ENCODE measurements at regions not wholly inside any gene's neighbourhood (a gene's known extent, or its start where the extent isn't known, plus 50 kb on each side); places are given as distances from the start of the nearest gene placed in this dataset.

DNA sequence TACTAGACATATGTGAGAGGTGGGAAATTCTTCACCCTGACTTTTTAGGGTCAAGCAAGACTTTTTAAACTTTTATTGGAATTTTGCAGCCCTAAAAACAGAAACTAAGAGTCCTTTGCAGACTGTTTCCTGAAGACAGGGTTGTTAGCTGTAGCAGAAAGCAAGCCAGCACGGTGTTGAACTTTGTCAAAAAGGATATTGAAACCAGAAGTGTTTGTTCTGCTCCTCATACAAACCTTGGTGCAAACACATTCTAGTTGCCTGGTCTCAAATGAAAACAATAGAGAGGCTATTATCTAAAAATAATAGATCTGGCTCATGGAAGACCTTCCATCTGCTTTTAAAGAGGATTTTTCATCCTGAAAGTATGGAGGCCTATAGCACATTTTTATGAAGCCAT, 65.8 kb upstream of the IGFBP5 start:
- no peaks in the 10 kb centered on the region for H3K4me1 ChIP-seq (ENCODE audit: insufficient read depth, low read length, poor library complexity, severe bottlenecking)
- BruUV-seq (replicated peaks): no TSS peak
- H3K27me3 ChIP-seq (replicated peaks; ENCODE audit: insufficient read depth, low read depth, low read length, poor library complexity): no peaks in the 10 kb centered on the region
- H3K4me3 ChIP-seq (ENCODE audit: low read depth, low read length, poor library complexity, severe bottlenecking): no peak overlapping the region
- no peaks in the 10 kb centered on the region for H3K9me3 ChIP-seq (ENCODE audit: low read depth, low read length, poor library complexity, severe bottlenecking)
- intact Hi-C loops (cut with micrococcal nuclease; ENCODE audit: unreplicated experiment): no loop called here
- no peak for DNase-seq (ENCODE audit: low spot score)
- CTCF ChIA-PET: no interaction called here
- H3K27ac ChIP-seq (ENCODE audit: low read depth, low read length, poor library complexity, severe bottlenecking): no peak overlapping the region
- POLR2A ChIA-PET (ENCODE audit: low non-redundant PET): no interaction called here
- no peaks in the 10 kb centered on the region for H3K36me3 ChIP-seq (ENCODE audit: insufficient read depth, low read length, poor library complexity, severe bottlenecking)
- TF ChIP-seq, protein P1, sequence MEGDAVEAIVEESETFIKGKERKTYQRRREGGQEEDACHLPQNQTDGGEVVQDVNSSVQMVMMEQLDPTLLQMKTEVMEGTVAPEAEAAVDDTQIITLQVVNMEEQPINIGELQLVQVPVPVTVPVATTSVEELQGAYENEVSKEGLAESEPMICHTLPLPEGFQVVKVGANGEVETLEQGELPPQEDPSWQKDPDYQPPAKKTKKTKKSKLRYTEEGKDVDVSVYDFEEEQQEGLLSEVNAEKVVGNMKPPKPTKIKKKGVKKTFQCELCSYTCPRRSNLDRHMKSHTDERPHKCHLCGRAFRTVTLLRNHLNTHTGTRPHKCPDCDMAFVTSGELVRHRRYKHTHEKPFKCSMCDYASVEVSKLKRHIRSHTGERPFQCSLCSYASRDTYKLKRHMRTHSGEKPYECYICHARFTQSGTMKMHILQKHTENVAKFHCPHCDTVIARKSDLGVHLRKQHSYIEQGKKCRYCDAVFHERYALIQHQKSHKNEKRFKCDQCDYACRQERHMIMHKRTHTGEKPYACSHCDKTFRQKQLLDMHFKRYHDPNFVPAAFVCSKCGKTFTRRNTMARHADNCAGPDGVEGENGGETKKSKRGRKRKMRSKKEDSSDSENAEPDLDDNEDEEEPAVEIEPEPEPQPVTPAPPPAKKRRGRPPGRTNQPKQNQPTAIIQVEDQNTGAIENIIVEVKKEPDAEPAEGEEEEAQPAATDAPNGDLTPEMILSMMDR (conservative IDR thresholded peaks at IDR 0.05; ENCODE audit: low read depth, low read length): no peak
- TF ChIP-seq EZH2 (IDR thresholded peaks at IDR 0.05; ENCODE audit: borderline replicate concordance, low read depth, low read length, poor library complexity, severe bottlenecking): no peak

DNA sequence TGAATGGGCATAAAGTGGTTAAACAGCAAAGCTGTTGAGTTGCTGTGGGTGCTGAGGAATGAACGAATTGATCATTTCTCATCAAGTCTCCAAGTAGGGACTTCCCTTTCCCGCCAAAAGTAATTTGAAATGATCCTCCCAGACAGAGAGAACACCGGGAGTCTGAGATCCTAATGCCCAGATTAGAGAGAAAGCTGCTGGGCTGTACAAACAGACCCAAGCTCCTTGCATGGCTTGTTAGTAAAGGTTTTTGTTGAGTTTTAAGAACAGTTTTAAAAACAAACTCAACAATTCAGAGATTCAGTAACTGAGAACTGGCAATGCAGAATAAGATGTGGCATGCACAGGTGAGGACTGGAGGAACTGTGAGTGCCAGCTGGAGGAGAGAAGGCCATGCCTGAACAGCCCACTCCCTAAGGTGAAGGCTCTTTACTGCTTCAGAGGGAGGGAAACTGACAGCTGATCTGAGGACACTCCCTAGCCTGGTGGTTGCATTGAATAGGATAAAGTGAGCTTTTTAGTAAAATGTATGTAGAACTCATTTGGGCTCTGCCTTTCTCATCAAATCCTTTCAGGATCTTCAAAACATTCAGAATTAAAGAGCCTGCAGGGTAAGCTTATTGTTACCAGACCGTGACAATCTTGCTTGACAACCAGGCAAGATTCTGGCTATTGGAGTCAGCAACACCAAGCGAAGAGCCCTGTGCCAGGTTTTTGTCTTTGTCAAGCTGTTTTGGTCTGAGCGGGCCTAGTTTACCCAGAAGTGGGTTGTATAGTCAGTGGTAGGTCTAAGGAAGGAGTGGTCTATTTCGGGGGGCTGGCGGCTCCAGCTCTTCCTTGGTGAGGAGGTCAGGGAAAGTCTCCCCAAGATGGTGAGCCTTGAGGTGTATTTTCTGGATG, 63.2 kb upstream of the IGFBP5 start:
- Histone ChIP-seq H3K27me3 (replicated peaks; ENCODE audit: insufficient read depth, low read depth, low read length, poor library complexity) (no peaks in the 10 kb centered on the region), H3K4me1 (ENCODE audit: insufficient read depth, low read length, poor library complexity, severe bottlenecking) (no peaks in the 10 kb centered on the region), H3K9me3 (ENCODE audit: low read depth, low read length, poor library complexity, severe bottlenecking) (no peaks in the 10 kb centered on the region), H3K4me3 (ENCODE audit: low read depth, low read length, poor library complexity, severe bottlenecking) (no peak overlapping the region), H3K27ac (ENCODE audit: low read depth, low read length, poor library complexity, severe bottlenecking) (no peak overlapping the region), H3K36me3 (ENCODE audit: insufficient read depth, low read length, poor library complexity, severe bottlenecking) (no peaks in the 10 kb centered on the region)
- no TSS peak for BruUV-seq (replicated peaks)
- ChIA-PET CTCF (no interaction called here), POLR2A (ENCODE audit: low non-redundant PET) (no interaction called here)
- intact Hi-C loops (cut with micrococcal nuclease; ENCODE audit: unreplicated experiment): no loop called here
- TF ChIP-seq, protein P1 (conservative IDR thresholded peaks at IDR 0.05; ENCODE audit: low read depth, low read length): no peak
- TF ChIP-seq EZH2 (IDR thresholded peaks at IDR 0.05; ENCODE audit: borderline replicate concordance, low read depth, low read length, poor library complexity, severe bottlenecking): no peak
- no peak for DNase-seq (ENCODE audit: low spot score)

DNA sequence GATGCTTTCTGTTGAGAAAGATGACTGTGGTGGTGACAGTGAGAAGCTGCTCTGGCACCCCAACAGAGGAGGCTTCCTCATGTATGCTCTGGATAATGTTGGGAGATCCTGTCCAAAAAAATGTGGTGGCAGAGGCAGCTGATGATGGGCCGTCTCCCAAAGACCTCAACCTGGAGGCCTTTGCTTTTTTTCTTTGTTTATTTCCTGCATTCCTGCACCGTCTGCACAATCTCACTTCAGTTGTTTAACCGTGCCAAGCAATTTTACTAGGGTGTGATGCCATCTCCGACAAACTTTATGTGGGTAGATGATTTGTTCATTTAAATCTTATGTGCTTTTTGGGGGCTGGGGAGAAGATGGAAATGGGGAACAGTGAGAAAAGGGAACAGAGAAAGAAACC, 62.2 kb upstream of the IGFBP5 start:
- CTCF ChIA-PET: no interaction called here

More for the DNA sequence above, 62.2 kb upstream of the IGFBP5 start:
- Histone ChIP-seq H3K27ac (ENCODE audit: low read depth, low read length, poor library complexity, severe bottlenecking) (no peak overlapping the region), H3K4me1 (ENCODE audit: insufficient read depth, low read length, poor library complexity, severe bottlenecking) (no peaks in the 10 kb centered on the region), H3K27me3 (replicated peaks; ENCODE audit: insufficient read depth, low read depth, low read length, poor library complexity) (no peaks in the 10 kb centered on the region), H3K36me3 (ENCODE audit: insufficient read depth, low read length, poor library complexity, severe bottlenecking) (no peaks in the 10 kb centered on the region), H3K9me3 (ENCODE audit: low read depth, low read length, poor library complexity, severe bottlenecking) (no peaks in the 10 kb centered on the region), H3K4me3 (ENCODE audit: low read depth, low read length, poor library complexity, severe bottlenecking) (no peak overlapping the region)
- POLR2A ChIA-PET (ENCODE audit: low non-redundant PET): no interaction called here
- intact Hi-C loops (cut with micrococcal nuclease; ENCODE audit: unreplicated experiment): no loop called here
- no peak for DNase-seq (ENCODE audit: low spot score)
- no peak for TF ChIP-seq EZH2 (IDR thresholded peaks at IDR 0.05; ENCODE audit: borderline replicate concordance, low read depth, low read length, poor library complexity, severe bottlenecking)
- TF ChIP-seq, protein P1 (conservative IDR thresholded peaks at IDR 0.05; ENCODE audit: low read depth, low read length): no peak
- no TSS peak for BruUV-seq (replicated peaks)

Data from A673 (cell line).